ENCODE measurements at regions not wholly inside any gene's neighbourhood (a gene's known extent, or its start where the extent isn't known, plus 50 kb on each side); places are given as distances from the start of the nearest gene placed in this dataset.

- no peak for TF ChIP-seq CTCF (conservative IDR thresholded peaks at IDR 0.05 in 1 of 2, IDR thresholded peaks at IDR 0.05 in 1 of 2; ENCODE audit: extremely low read depth in 1 of 2, insufficient read depth in 1 of 2, low read depth in 1 of 2, low read length in 2 of 2)
- no peak for TF ChIP-seq EZH2 (IDR thresholded peaks at IDR 0.05; ENCODE audit: borderline replicate concordance, low read length)
Measured at GRCh38 chr21:41655259-41655658, 111.6 kb downstream of the RIPK4 start.

Data from mammary epithelial cell (primary cell).